ENCODE measurements at regions not wholly inside any gene's neighbourhood (a gene's known extent, or its start where the extent isn't known, plus 50 kb on each side); places are given as distances from the start of the nearest gene placed in this dataset.

DNA sequence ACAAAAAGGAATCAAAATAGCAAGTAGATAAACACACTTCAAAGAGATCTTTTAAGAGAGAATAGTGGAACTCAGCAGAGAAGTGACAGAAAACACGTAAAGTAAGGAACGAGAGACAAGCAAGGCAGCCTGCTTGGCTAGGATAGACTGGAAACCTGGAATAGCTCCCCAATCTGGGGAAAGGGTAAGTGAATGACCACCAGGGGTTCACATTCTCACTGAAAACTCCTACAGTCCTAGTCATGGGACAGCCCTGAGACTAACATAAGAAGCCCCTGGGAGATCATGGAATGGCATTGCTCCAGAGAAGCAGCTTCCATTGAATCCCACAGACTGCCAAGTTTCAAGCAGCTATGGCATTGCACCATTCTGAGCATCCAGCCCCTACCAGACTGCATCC, 363.6 kb upstream of the ARPP21 start:
- no peak for TF ChIP-seq JUN (IDR thresholded peaks at IDR 0.05; ENCODE audit: borderline replicate concordance, insufficient read depth, insufficient read length, low read depth)
- no peak for TF ChIP-seq MYC (IDR thresholded peaks at IDR 0.05; ENCODE audit: low read depth, low read length)
- TF ChIP-seq FOS (IDR thresholded peaks at IDR 0.05; ENCODE audit: borderline replicate concordance, insufficient read depth, low read length) = no peak
- no peak for TF ChIP-seq EZH2 (IDR thresholded peaks at IDR 0.05; ENCODE audit: borderline replicate concordance, low read depth, low read length, severe bottlenecking)
- TF ChIP-seq, protein P1, sequence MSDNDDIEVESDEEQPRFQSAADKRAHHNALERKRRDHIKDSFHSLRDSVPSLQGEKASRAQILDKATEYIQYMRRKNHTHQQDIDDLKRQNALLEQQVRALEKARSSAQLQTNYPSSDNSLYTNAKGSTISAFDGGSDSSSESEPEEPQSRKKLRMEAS (IDR thresholded peaks at IDR 0.05; ENCODE audit: insufficient read depth, insufficient read length) = no peak
- TF ChIP-seq POLR2A (IDR thresholded peaks at IDR 0.05; ENCODE audit: low read depth, low read length) = no peak
- no peak for TF ChIP-seq POLR2AphosphoS5 (IDR thresholded peaks at IDR 0.05; ENCODE audit: insufficient read depth, low read depth, low read length)
- TF ChIP-seq, protein P2, sequence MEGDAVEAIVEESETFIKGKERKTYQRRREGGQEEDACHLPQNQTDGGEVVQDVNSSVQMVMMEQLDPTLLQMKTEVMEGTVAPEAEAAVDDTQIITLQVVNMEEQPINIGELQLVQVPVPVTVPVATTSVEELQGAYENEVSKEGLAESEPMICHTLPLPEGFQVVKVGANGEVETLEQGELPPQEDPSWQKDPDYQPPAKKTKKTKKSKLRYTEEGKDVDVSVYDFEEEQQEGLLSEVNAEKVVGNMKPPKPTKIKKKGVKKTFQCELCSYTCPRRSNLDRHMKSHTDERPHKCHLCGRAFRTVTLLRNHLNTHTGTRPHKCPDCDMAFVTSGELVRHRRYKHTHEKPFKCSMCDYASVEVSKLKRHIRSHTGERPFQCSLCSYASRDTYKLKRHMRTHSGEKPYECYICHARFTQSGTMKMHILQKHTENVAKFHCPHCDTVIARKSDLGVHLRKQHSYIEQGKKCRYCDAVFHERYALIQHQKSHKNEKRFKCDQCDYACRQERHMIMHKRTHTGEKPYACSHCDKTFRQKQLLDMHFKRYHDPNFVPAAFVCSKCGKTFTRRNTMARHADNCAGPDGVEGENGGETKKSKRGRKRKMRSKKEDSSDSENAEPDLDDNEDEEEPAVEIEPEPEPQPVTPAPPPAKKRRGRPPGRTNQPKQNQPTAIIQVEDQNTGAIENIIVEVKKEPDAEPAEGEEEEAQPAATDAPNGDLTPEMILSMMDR (IDR thresholded peaks at IDR 0.05; ENCODE audit: extremely low read depth in 1 of 2, insufficient read depth in 1 of 2, low read depth in 1 of 2, low read length in 2 of 2) = no peak
- no peak for TF ChIP-seq GATA2 (IDR thresholded peaks at IDR 0.05; ENCODE audit: insufficient read depth, insufficient read length, low read depth, low read length)
- dilution Hi-C loops (cut with MboI; ENCODE audit: extremely low pct_ligation_motif_present, low sequenced_read_pairs) = no loop called here

More for the DNA sequence above, 363.6 kb upstream of the ARPP21 start:
- no peak overlapping the region for H3K27ac ChIP-seq (ENCODE audit: insufficient read depth, low read depth, low read length)
- DNase-seq (ENCODE audit: low read depth, low spot score) = no peak
- no peak overlapping the region for H3K4me2 ChIP-seq (ENCODE audit: insufficient read depth, low read length)
- no peak for FAIRE-seq
- no peaks in the 10 kb centered on the region for H3K9me1 ChIP-seq (replicated peaks; ENCODE audit: control insufficient read depth, extremely low read depth, insufficient read depth, low read length)
- no peaks in the 10 kb centered on the region for H3K9me3 ChIP-seq (replicated peaks; ENCODE audit: control insufficient read depth, insufficient read depth, low read length)
- no peak overlapping the region for H2AFZ ChIP-seq (ENCODE audit: low read depth, low read length)
- no peaks in the 10 kb centered on the region for H3K27me3 ChIP-seq (ENCODE audit: control insufficient read depth in 2 of 2, insufficient read depth in 2 of 2, low read length in 2 of 2)
- BruUV-seq (replicated peaks) = no TSS peak
- POLR2A ChIA-PET = no interaction called here
- no peaks in the 10 kb centered on the region for H3K79me2 ChIP-seq (ENCODE audit: control insufficient read depth, insufficient read depth, low read length)
- no peaks in the 10 kb centered on the region for H3K4me1 ChIP-seq (ENCODE audit: control insufficient read depth, extremely low read depth, insufficient read depth, low read length)
- intact Hi-C loops (cut with micrococcal nuclease) = no loop called here
- no peaks in the 10 kb centered on the region for H4K20me1 ChIP-seq (replicated peaks; ENCODE audit: control insufficient read depth, extremely low read depth, insufficient read depth, low read length)
- H3K36me3 ChIP-seq (ENCODE audit: control insufficient read depth in 2 of 2, extremely low read depth in 1 of 2, insufficient read depth in 2 of 2, low read length in 2 of 2) = no peaks in the 10 kb centered on the region
- CTCF ChIA-PET = interaction anchor here (1.0 kb wide), 1 partner anchor 353 kb away, joined by 3 read pairs; no protein-coding TSS in a partner anchor
- H3K9ac ChIP-seq (replicated peaks; ENCODE audit: extremely low read depth, insufficient read depth, low read length) = no peak overlapping the region
- no peak overlapping the region for H3K4me3 ChIP-seq (replicated peaks in 1 of 3; ENCODE audit: insufficient read depth in 1 of 3, low read depth in 1 of 3, low read length in 3 of 3)

All from endothelial cell of umbilical vein (primary cell).